ENCODE measurements at regions not wholly inside any gene's neighbourhood (a gene's known extent, or its start where the extent isn't known, plus 50 kb on each side); places are given as distances from the start of the nearest gene placed in this dataset.

DNA sequence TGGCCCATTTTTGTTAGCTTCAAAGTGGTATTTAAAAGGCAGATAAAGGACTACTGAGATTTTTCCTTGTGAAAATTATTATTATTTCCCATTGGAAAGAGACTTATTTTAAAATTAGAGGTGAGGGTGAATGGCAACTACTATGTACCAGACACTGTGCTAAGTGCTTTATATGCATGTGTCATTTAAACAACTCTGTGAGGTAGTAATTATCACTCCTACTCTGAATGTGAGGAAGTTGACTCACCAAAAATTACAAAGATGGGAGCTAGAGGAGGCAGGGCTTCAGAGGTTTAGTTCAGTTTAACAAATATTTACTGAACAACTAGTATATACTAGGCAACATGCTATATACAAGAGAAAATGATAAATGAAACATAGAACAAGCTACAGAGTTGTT is 78.2 kb downstream of the MSL3 start:
- TF ChIP-seq CTCF (IDR thresholded peaks at IDR 0.05) = no peak
- TF ChIP-seq EZH2 (IDR thresholded peaks at IDR 0.05; ENCODE audit: borderline replicate concordance, insufficient read depth, low read depth, low read length, poor library complexity, severe bottlenecking) = no peak
